ENCODE measurements at regions not wholly inside any gene's neighbourhood (a gene's known extent, or its start where the extent isn't known, plus 50 kb on each side); places are given as distances from the start of the nearest gene placed in this dataset.

DNA sequence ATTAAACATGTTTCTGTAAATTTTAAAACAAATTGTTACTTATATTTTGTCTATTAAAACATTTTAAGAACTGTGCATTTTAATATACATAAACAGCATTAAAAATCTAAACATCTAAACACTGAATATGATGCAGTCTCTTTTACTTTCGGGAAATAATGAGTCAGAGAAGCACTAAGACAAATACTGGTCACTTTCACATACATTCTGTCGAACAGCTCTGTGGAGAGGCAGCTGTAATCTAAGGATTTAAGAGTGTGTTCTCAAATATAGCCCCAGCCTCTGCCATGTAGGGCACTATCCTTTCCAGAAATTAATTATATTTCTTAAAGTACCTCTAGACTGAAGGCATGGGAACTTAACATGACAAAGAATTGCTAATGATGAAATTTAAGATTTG, 89.6 kb upstream of the PTGFR start:
- intact Hi-C loops (cut with micrococcal nuclease), result no loop called here
- TF ChIP-seq, protein P1, sequence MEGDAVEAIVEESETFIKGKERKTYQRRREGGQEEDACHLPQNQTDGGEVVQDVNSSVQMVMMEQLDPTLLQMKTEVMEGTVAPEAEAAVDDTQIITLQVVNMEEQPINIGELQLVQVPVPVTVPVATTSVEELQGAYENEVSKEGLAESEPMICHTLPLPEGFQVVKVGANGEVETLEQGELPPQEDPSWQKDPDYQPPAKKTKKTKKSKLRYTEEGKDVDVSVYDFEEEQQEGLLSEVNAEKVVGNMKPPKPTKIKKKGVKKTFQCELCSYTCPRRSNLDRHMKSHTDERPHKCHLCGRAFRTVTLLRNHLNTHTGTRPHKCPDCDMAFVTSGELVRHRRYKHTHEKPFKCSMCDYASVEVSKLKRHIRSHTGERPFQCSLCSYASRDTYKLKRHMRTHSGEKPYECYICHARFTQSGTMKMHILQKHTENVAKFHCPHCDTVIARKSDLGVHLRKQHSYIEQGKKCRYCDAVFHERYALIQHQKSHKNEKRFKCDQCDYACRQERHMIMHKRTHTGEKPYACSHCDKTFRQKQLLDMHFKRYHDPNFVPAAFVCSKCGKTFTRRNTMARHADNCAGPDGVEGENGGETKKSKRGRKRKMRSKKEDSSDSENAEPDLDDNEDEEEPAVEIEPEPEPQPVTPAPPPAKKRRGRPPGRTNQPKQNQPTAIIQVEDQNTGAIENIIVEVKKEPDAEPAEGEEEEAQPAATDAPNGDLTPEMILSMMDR (IDR thresholded peaks at IDR 0.05), result no peak
- no peak for TF ChIP-seq EZH2 (IDR thresholded peaks at IDR 0.05; ENCODE audit: borderline replicate concordance, insufficient read depth, low read depth, low read length, poor library complexity, severe bottlenecking)
- no CpG with 5 or more reads among the region's 2 CpGs for WGBS (ENCODE audit: insufficient coverage)

DNA sequence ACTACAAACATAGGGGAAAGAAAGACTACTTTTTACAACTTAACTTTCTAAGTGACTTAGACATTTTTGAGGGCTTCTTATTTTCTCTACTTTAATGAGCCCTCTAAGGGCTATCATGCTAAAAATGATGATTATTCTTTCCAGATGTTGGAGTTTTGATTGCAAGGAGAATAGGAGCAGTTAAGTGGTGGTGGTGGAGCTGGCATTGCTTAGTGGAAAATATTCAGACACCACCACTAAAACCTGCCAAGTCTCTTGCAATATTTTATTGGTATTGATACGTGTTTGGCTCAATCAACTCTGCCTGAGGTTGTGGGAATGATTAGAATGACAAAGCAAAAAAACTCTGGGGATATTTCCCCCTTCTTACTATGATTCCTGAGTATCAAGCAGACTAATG, 82.6 kb upstream of the PTGFR start:
- no peak overlapping the region for H3K4me3 ChIP-seq (ENCODE audit: control extremely low read depth in 1 of 5, extremely low read depth in 1 of 5, insufficient read depth in 1 of 5, low read depth in 2 of 5, low read length in 4 of 5)
- ATAC-seq (ENCODE audit: low read depth), result no peak
- no peak overlapping the region for H3K4me3 Mint-ChIP-seq
- no CpG with 5 or more reads among the region's 1 CpG for WGBS (ENCODE audit: insufficient coverage)
- H3K27me3 Mint-ChIP-seq, result no peaks in the 10 kb centered on the region
- intact Hi-C loops (cut with micrococcal nuclease), result no loop called here
- peaks cover 15% of the 10 kb centered on the region for H3K9me3 Mint-ChIP-seq (ENCODE audit: insufficient read depth)
- no peaks in the 10 kb centered on the region for H3K4me1 ChIP-seq (ENCODE audit: control insufficient read depth in 2 of 2, insufficient read depth in 2 of 2, low read length in 2 of 2)
- CTCF ChIA-PET, result no interaction called here
- POLR2A ChIA-PET, result no interaction called here
- H2AFZ ChIP-seq (ENCODE audit: insufficient read depth, low read depth, low read length, poor library complexity, severe bottlenecking), result no peak overlapping the region
- H3K4me2 ChIP-seq (replicated peaks; ENCODE audit: low read depth, low read length, poor library complexity, severe bottlenecking), result no peak overlapping the region
- H3K9ac ChIP-seq (ENCODE audit: low read length), result no peak overlapping the region
- H3K36me3 ChIP-seq (replicated peaks in 1 of 2; ENCODE audit: control extremely low read depth in 1 of 2, control insufficient read depth in 1 of 2, extremely low read depth in 1 of 2, insufficient read depth in 2 of 2, low read length in 1 of 2), result no peaks in the 10 kb centered on the region
- no peak for DNase-seq
- H3K79me2 ChIP-seq (ENCODE audit: control insufficient read depth, insufficient read depth, low read length), result no peaks in the 10 kb centered on the region
- no peaks in the 10 kb centered on the region for H3K4me1 Mint-ChIP-seq
- TF ChIP-seq, protein P1 (IDR thresholded peaks at IDR 0.05), result no peak
- no peak for TF ChIP-seq EZH2 (IDR thresholded peaks at IDR 0.05; ENCODE audit: borderline replicate concordance, insufficient read depth, low read depth, low read length, poor library complexity, severe bottlenecking)
- no peak overlapping the region for H3K27ac ChIP-seq (ENCODE audit: low read length in 2 of 2)
- no peaks in the 10 kb centered on the region for H3K27me3 ChIP-seq (replicated peaks in 1 of 4; ENCODE audit: control extremely low read depth in 1 of 4, control insufficient read depth in 3 of 4, insufficient read depth in 4 of 4, low read length in 3 of 4)
- H3K27ac Mint-ChIP-seq, result no peak overlapping the region
- peaks cover 0 to 8% (median 3%) of the 10 kb centered on the region in 3 donors for H3K9me3 ChIP-seq (ENCODE audit: control extremely low read depth in 1 of 3, control insufficient read depth in 2 of 3, insufficient read depth in 1 of 3, low read length in 2 of 3)
- no peaks in the 10 kb centered on the region for H4K20me1 ChIP-seq (ENCODE audit: control insufficient read depth, insufficient read depth, low read length, poor library complexity, severe bottlenecking)

More for the DNA sequence above, 89.6 kb upstream of the PTGFR start:
- Histone ChIP-seq H4K20me1 (ENCODE audit: control insufficient read depth, insufficient read depth, low read length, poor library complexity, severe bottlenecking) (no peaks in the 10 kb centered on the region), H3K27me3 (replicated peaks in 1 of 4; ENCODE audit: control extremely low read depth in 1 of 4, control insufficient read depth in 3 of 4, insufficient read depth in 4 of 4, low read length in 3 of 4) (no peaks in the 10 kb centered on the region), H3K9me3 (ENCODE audit: control extremely low read depth in 1 of 3, control insufficient read depth in 2 of 3, insufficient read depth in 1 of 3, low read length in 2 of 3) (peaks cover 0 to 9% (median 1%) of the 10 kb centered on the region in 3 donors), H3K9ac (ENCODE audit: low read length) (no peak overlapping the region), H3K4me1 (ENCODE audit: control insufficient read depth in 2 of 2, insufficient read depth in 2 of 2, low read length in 2 of 2) (no peaks in the 10 kb centered on the region), H3K4me3 (ENCODE audit: control extremely low read depth in 1 of 5, extremely low read depth in 1 of 5, insufficient read depth in 1 of 5, low read depth in 2 of 5, low read length in 4 of 5) (no peak overlapping the region), H3K27ac (ENCODE audit: low read length in 2 of 2) (no peak overlapping the region), H3K36me3 (replicated peaks in 1 of 2; ENCODE audit: control extremely low read depth in 1 of 2, control insufficient read depth in 1 of 2, extremely low read depth in 1 of 2, insufficient read depth in 2 of 2, low read length in 1 of 2) (no peaks in the 10 kb centered on the region), H3K4me2 (replicated peaks; ENCODE audit: low read depth, low read length, poor library complexity, severe bottlenecking) (no peak overlapping the region), H3K79me2 (ENCODE audit: control insufficient read depth, insufficient read depth, low read length) (no peaks in the 10 kb centered on the region), H2AFZ (ENCODE audit: insufficient read depth, low read depth, low read length, poor library complexity, severe bottlenecking) (no peak overlapping the region)
- ATAC-seq (ENCODE audit: low read depth) (no peak), DNase-seq (no peak)
- CTCF ChIA-PET, result no interaction called here
- Mint-ChIP-seq H3K4me1 (no peaks in the 10 kb centered on the region), H3K9me3 (ENCODE audit: insufficient read depth) (no peaks in the 10 kb centered on the region), H3K27me3 (peaks cover 3% of the 10 kb centered on the region), H3K4me3 (no peak overlapping the region), H3K27ac (no peak overlapping the region)
- POLR2A ChIA-PET, result no interaction called here

Data from B cell (primary cell).